ENCODE measurements at regions not wholly inside any gene's neighbourhood (a gene's known extent, or its start where the extent isn't known, plus 50 kb on each side); places are given as distances from the start of the nearest gene placed in this dataset.

DNA sequence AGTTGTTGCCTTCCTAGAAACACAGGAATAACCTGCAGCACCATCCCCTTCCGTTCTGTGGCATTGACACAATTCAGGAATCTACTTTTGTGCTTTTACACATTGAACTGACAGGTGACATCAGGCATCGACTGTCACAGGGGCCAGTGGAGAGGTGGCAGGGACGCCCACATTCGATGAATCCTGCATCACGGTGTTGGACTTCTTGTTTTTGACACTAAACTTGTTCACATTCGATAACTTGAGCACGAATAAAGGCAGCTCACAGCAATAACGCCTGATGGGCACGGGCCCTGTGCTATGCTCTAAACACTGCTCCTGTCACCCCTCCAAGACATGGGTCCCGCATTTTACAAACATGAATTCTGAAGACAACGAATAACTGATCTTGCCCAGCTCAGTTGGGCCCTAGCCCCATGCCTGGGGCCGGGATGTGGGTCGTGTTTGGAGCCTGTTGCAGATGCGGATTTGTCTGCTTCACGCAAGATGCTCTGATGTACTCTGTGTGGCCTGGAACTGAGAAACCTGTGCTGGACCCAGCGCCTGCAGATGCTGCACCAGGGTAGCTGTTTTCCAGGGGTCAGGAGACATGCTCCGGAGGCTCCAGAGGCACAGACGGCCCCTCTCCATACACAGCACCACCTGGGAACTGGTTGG is 75.7 kb downstream of the TTLL2 start:
- no peaks in the 10 kb centered on the region for H3K79me2 ChIP-seq (ENCODE audit: insufficient read depth, low read length)
- intact Hi-C loops (cut with micrococcal nuclease), result no loop called here
- no peak overlapping the region for H3K4me3 ChIP-seq (replicated peaks in 1 of 3; ENCODE audit: low read depth in 2 of 3, low read length in 3 of 3)
- H4K20me1 ChIP-seq (ENCODE audit: insufficient read depth, low read length), result no peaks in the 10 kb centered on the region
- no peaks in the 10 kb centered on the region for H3K4me1 Mint-ChIP-seq
- H3K27ac ChIP-seq (ENCODE audit: low read depth in 1 of 2, low read length in 2 of 2), result no peak overlapping the region
- H3K9ac ChIP-seq (ENCODE audit: insufficient read depth, low read length, poor library complexity, severe bottlenecking), result no peak overlapping the region
- H3K9me3 Mint-ChIP-seq, result peaks cover 0 to 2% (median 0%) of the 10 kb centered on the region in 7 donors
- TF ChIP-seq, protein P1, sequence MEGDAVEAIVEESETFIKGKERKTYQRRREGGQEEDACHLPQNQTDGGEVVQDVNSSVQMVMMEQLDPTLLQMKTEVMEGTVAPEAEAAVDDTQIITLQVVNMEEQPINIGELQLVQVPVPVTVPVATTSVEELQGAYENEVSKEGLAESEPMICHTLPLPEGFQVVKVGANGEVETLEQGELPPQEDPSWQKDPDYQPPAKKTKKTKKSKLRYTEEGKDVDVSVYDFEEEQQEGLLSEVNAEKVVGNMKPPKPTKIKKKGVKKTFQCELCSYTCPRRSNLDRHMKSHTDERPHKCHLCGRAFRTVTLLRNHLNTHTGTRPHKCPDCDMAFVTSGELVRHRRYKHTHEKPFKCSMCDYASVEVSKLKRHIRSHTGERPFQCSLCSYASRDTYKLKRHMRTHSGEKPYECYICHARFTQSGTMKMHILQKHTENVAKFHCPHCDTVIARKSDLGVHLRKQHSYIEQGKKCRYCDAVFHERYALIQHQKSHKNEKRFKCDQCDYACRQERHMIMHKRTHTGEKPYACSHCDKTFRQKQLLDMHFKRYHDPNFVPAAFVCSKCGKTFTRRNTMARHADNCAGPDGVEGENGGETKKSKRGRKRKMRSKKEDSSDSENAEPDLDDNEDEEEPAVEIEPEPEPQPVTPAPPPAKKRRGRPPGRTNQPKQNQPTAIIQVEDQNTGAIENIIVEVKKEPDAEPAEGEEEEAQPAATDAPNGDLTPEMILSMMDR (IDR thresholded peaks at IDR 0.05), result no peak
- no peaks in the 10 kb centered on the region for H3K36me3 ChIP-seq (replicated peaks in 1 of 2; ENCODE audit: control insufficient read depth in 1 of 2, insufficient read depth in 2 of 2, low read length in 2 of 2)
- H3K27ac Mint-ChIP-seq, result no peak overlapping the region
- H3K4me2 ChIP-seq (replicated peaks; ENCODE audit: extremely low read depth, low read length, poor library complexity, severe bottlenecking), result no peak overlapping the region
- H2AFZ ChIP-seq (ENCODE audit: insufficient read depth, low read depth, low read length, poor library complexity, severe bottlenecking), result no peak overlapping the region
- no peak for DNase-seq
- H3K9me3 ChIP-seq (replicated peaks in 1 of 2; ENCODE audit: control insufficient read depth in 1 of 2, insufficient read depth in 1 of 2, low read length in 2 of 2), result no peaks in the 10 kb centered on the region
- H3K27me3 Mint-ChIP-seq (ENCODE audit: low read depth in 3 of 3), result peaks cover 3 to 5% (median 4%) of the 10 kb centered on the region in 3 donors
- 95% methylated on average over 16 of the region's 18 CpGs for WGBS (ENCODE audit: insufficient coverage)
- no peaks in the 10 kb centered on the region for H3K4me1 ChIP-seq (ENCODE audit: control insufficient read depth in 1 of 2, insufficient read depth in 2 of 2, low read length in 2 of 2)
- H3K4me3 Mint-ChIP-seq, result no peak overlapping the region
- H3K36me3 Mint-ChIP-seq, result no peaks in the 10 kb centered on the region
- no peaks in the 10 kb centered on the region for H3K27me3 ChIP-seq (ENCODE audit: control insufficient read depth in 2 of 2, insufficient read depth in 2 of 2, low read length in 2 of 2)

DNA sequence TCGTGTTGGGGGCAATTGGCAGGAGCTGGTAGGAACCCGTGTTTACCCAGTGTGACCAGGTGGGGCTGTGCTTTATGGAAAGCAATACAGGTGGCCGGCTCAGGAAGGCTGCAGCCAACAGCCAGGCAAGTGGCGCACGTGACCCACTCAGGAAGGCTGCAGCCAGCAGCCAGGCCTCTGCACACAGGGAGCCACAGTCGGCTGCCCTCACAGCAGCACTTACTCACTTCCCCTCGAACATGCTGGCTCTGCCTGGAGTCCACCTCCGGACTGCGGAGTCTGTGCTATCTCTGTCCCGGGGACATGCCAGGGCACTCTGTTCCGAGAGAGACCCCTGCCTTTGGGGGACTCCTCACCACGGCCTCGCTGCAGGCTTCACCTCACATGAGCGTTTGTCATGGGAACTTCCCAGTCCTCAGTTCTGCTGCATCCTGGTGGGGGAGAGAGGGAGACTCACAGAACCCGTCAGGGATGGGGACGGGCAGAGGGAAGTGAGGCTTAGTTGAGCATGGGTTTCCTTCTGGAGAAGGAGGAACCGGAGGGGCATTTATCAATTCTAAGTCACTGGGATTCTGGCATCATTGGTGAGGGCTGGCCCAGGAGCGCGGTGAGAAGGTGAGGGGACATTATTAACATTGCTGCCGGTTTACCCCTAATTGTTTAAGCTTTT is 76.8 kb downstream of the TTLL2 start:
- Histone ChIP-seq H3K79me2 (ENCODE audit: insufficient read depth, low read length) (no peaks in the 10 kb centered on the region), H4K20me1 (ENCODE audit: insufficient read depth, low read length) (no peaks in the 10 kb centered on the region), H3K9me3 (replicated peaks in 1 of 2; ENCODE audit: control insufficient read depth in 1 of 2, insufficient read depth in 1 of 2, low read length in 2 of 2) (no peaks in the 10 kb centered on the region), H3K4me2 (replicated peaks; ENCODE audit: extremely low read depth, low read length, poor library complexity, severe bottlenecking) (no peak overlapping the region), H3K27me3 (ENCODE audit: control insufficient read depth in 2 of 2, insufficient read depth in 2 of 2, low read length in 2 of 2) (no peaks in the 10 kb centered on the region), H2AFZ (ENCODE audit: insufficient read depth, low read depth, low read length, poor library complexity, severe bottlenecking) (no peak overlapping the region), H3K9ac (ENCODE audit: insufficient read depth, low read length, poor library complexity, severe bottlenecking) (no peak overlapping the region), H3K36me3 (replicated peaks in 1 of 2; ENCODE audit: control insufficient read depth in 1 of 2, insufficient read depth in 2 of 2, low read length in 2 of 2) (no peaks in the 10 kb centered on the region), H3K4me1 (ENCODE audit: control insufficient read depth in 1 of 2, insufficient read depth in 2 of 2, low read length in 2 of 2) (no peaks in the 10 kb centered on the region), H3K4me3 (replicated peaks in 1 of 3; ENCODE audit: low read depth in 2 of 3, low read length in 3 of 3) (no peak overlapping the region), H3K27ac (ENCODE audit: low read depth in 1 of 2, low read length in 2 of 2) (no peak overlapping the region)
- no peaks in the 10 kb centered on the region for H3K4me1 Mint-ChIP-seq
- 43% methylated on average over 16 of the region's 20 CpGs for WGBS (ENCODE audit: insufficient coverage)
- peaks cover 3 to 5% (median 3%) of the 10 kb centered on the region in 3 donors for H3K27me3 Mint-ChIP-seq (ENCODE audit: low read depth in 3 of 3)
- DNase-seq, result no peak
- H3K36me3 Mint-ChIP-seq, result no peaks in the 10 kb centered on the region
- peaks cover 0 to 2% (median 0%) of the 10 kb centered on the region in 7 donors for H3K9me3 Mint-ChIP-seq
- H3K27ac Mint-ChIP-seq, result no peak overlapping the region
- TF ChIP-seq, protein P1 (IDR thresholded peaks at IDR 0.05), result no peak
- intact Hi-C loops (cut with micrococcal nuclease), result no loop called here
- H3K4me3 Mint-ChIP-seq, result no peak overlapping the region

Data from CD14-positive monocyte (primary cell).